ENCODE measurements at regions not wholly inside any gene's neighbourhood (a gene's known extent, or its start where the extent isn't known, plus 50 kb on each side); places are given as distances from the start of the nearest gene placed in this dataset.
"Not testable (repeated sequence)": the region's sequence is repeated elsewhere in the genome, so short reads cannot be mapped to it uniquely, and the experiment has no call there.

- no peak for DNase-seq
These were observed 198.3 kb downstream of the BCAS1 start for GRCh38 chr20:53872081-53872541.

GRCh38 chr20:53871541-53871940, 198.9 kb downstream of the BCAS1 start:
- no peak for DNase-seq

GRCh38 chr20:53870426-53871315, 199.7 kb downstream of the BCAS1 start:
- DNase-seq, result no peak

GRCh38 chr20:53869466-53870258, 200.7 kb downstream of the BCAS1 start:
- peak; percentile 21 for DNase-seq

GRCh38 chr20:53867741-53868351, 202.5 kb downstream of the BCAS1 start:
- DNase-seq, result no peak

- DNase-seq, result peak; percentile 33
These were observed 203.3 kb downstream of the BCAS1 start for GRCh38 chr20:53866794-53867740.

- DNase-seq, result peak; percentile 49
These were observed 204.2 kb downstream of the BCAS1 start for GRCh38 chr20:53865901-53866793.

- not testable (repeated sequence) for DNase-seq
These were observed 205.4 kb downstream of the BCAS1 start for GRCh38 chr20:53864765-53865683.

- DNase-seq, result not testable (repeated sequence)
These were observed 206.3 kb downstream of the BCAS1 start for GRCh38 chr20:53863923-53864641.

GRCh38 chr20:53863535-53863922, 206.9 kb downstream of the BCAS1 start:
- DNase-seq, result not testable (repeated sequence)

GRCh38 chr20:53863039-53863438, 207.4 kb downstream of the BCAS1 start:
- not testable (repeated sequence) for DNase-seq

- not testable (repeated sequence) for DNase-seq
These were observed 207.9 kb downstream of the BCAS1 start for GRCh38 chr20:53862490-53862889.

GRCh38 chr20:53862136-53862397, 208.3 kb downstream of the BCAS1 start:
- DNase-seq, result not testable (repeated sequence)

GRCh38 chr20:53859684-53860083, 210.7 kb downstream of the BCAS1 start:
- DNase-seq, result no peak

GRCh38 chr20:53859009-53859408, 211.4 kb downstream of the BCAS1 start:
- DNase-seq, result not testable (repeated sequence)

GRCh38 chr20:53858516-53858915, 211.9 kb downstream of the BCAS1 start:
- DNase-seq, result not testable (repeated sequence)

GRCh38 chr20:53857723-53858236, 212.6 kb downstream of the BCAS1 start:
- peak; percentile 62 for DNase-seq

- no peak for DNase-seq
These were observed 213.8 kb downstream of the BCAS1 start for GRCh38 chr20:53856300-53857295.
